ENCODE measurements at regions not wholly inside any gene's neighbourhood (a gene's known extent, or its start where the extent isn't known, plus 50 kb on each side); places are given as distances from the start of the nearest gene placed in this dataset.

DNA sequence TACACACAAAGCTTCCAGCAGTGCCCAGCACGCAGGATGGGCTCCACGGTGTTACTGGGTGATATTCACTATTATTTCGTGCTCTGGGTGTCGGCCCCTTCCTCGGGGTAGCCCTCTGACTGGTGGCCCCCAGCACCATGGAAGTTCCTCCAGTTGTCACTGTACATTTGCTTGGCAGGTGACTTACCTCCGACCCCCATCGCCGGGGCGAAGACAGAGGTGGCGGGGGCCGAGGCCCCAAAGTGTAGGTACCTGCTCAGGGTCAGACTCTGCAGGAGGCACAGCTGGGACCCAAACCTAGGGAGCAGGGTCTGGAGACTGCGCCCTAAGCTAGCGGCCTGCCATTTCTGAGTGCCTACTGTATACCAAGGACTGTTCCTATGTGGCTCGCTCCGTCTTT is 98.9 kb downstream of the RFLNA start:
- no peak for DNase-seq (ENCODE audit: extremely low read depth, low read depth)
- TF ChIP-seq, protein P1, sequence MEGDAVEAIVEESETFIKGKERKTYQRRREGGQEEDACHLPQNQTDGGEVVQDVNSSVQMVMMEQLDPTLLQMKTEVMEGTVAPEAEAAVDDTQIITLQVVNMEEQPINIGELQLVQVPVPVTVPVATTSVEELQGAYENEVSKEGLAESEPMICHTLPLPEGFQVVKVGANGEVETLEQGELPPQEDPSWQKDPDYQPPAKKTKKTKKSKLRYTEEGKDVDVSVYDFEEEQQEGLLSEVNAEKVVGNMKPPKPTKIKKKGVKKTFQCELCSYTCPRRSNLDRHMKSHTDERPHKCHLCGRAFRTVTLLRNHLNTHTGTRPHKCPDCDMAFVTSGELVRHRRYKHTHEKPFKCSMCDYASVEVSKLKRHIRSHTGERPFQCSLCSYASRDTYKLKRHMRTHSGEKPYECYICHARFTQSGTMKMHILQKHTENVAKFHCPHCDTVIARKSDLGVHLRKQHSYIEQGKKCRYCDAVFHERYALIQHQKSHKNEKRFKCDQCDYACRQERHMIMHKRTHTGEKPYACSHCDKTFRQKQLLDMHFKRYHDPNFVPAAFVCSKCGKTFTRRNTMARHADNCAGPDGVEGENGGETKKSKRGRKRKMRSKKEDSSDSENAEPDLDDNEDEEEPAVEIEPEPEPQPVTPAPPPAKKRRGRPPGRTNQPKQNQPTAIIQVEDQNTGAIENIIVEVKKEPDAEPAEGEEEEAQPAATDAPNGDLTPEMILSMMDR (IDR thresholded peaks at IDR 0.05; ENCODE audit: low read depth, low read length): no peak

- TF ChIP-seq, protein P1 (IDR thresholded peaks at IDR 0.05; ENCODE audit: low read depth, low read length): no peak
Observed at GRCh38 chr12:124393414-124393790, 98.5 kb downstream of the RFLNA start.

GRCh38 chr12:124392667-124393413 is 97.9 kb downstream of the RFLNA start:
- TF ChIP-seq, protein P1 (IDR thresholded peaks at IDR 0.05; ENCODE audit: low read depth, low read length): no peak
- peak; percentile 54 for DNase-seq (ENCODE audit: extremely low read depth, low read depth)

More at GRCh38 chr12:124393414-124393790, 98.5 kb downstream of the RFLNA start:
- no peak for DNase-seq (ENCODE audit: extremely low read depth, low read depth)

GRCh38 chr12:124392271-124392666 is 97.4 kb downstream of the RFLNA start:
- no peak for DNase-seq (ENCODE audit: extremely low read depth, low read depth)
- TF ChIP-seq, protein P1 (IDR thresholded peaks at IDR 0.05; ENCODE audit: low read depth, low read length): peak; percentile 20

DNA sequence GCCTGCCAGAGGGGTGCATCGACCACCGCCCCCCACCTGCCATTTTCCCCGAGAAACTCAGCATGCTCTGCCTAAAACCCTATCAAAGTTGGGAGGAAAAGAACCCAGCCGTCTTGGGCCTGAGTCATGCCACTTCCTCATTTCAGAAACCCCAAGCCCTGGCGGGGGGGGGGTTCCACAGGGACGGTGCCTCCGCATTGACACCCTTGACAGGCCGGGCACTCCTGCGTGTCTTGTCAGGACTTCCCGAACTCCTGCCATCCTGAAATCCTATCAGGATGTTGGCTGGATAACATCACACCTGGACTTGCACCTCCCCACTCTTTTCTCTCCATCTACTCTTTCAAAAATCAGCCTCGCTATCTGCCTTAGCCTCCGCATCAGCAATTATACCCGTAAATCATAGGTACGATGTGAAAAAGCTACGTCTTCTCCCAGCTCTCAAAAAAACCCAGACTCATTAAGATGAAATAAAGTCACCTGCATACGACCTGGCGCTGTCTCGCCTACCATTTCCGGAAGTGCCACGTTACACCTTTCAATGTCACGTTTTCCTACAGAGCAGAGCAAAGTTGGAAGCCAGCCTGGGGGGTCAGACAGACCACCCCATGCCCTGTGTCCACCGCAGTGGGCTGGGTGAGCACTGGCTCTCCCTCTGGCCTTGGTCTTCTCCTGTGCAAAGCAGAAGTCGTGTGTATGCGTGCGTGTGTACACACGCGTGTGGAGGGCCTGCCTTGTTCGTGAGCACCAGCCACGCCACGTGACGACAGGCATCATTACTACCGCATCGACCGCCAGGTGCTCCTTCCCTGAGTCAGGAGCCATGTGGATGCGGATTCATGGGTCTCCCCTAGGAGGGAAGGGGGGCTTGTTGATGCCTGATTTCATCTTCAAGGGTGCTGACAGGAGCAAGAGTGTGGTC is 96.7 kb downstream of the RFLNA start:
- no peak for DNase-seq (ENCODE audit: extremely low read depth, low read depth)
- TF ChIP-seq, protein P1 (IDR thresholded peaks at IDR 0.05; ENCODE audit: low read depth, low read length): no peak

GRCh38 chr12:124390442-124391097 is 95.7 kb downstream of the RFLNA start:
- TF ChIP-seq, protein P1 (IDR thresholded peaks at IDR 0.05; ENCODE audit: low read depth, low read length): no peak
- no peak for DNase-seq (ENCODE audit: extremely low read depth, low read depth)
